AG04450 (cell line): ENCODE measurements at regions not wholly inside any gene's neighbourhood (a gene's known extent, or its start where the extent isn't known, plus 50 kb on each side); places are given as distances from the start of the nearest gene placed in this dataset.
"Not testable (repeated sequence)": the region's sequence is repeated elsewhere in the genome, so short reads cannot be mapped to it uniquely, and the experiment has no call there.

Experiments used
- CTCF ChIA-PET: fragments of 300-600, 350-600 bp; formaldehyde crosslinking; extraction: SDS; loops from one replicate; lab custom pipeline; 2022; ENCODE audit warnings: antibody characterized with exemption, inconsistent platforms; lab: Charles Lee
- POLR2A ChIA-PET: fragments of 350-600 bp; formaldehyde crosslinking; extraction: SDS; loops from one replicate; lab custom pipeline; 2021; ENCODE audit warnings: antibody characterized with exemption, inconsistent platforms; lab: Yijun Ruan, JAX
- DNase-seq: peaks from one replicate; pipeline ENCODE4 v3.0.0-alpha.2; 2011; ENCODE audit warnings: low read depth, low spot score
- H3K27ac ChIP-seq: one replicate; pipeline ENCODE4 v1.5.1; 2012; ENCODE audit warnings: low read depth, low read length, control low read depth
- H3K27me3 ChIP-seq: one replicate; pipeline ENCODE4 v1.6.0; 2012; ENCODE audit warnings: low read length; ENCODE audit not compliant: control insufficient read depth, insufficient read depth
- H3K4me3 ChIP-seq: 2 replicates; pipeline ENCODE4 v1.5.1; 2011; ENCODE audit warnings: mild to moderate bottlenecking, low read depth, low read length, control low read depth
- H3K9me3 ChIP-seq: 2 replicates; pipeline ENCODE4 v1.5.1; 2012; ENCODE audit warnings: low read length; ENCODE audit not compliant: control insufficient read depth, insufficient read depth
- CTCF ChIP-seq: IDR thresholded peaks from 2 replicates; pipeline ENCODE4 v1.5.1; 2011; ENCODE audit warnings: low read depth, low read length, control low read depth, inconsistent platforms

- no peak for TF ChIP-seq CTCF
- Histone ChIP-seq H3K27me3 (no peaks in the 10 kb centered on the region), H3K27ac (no peak overlapping the region), H3K4me3 (no peak overlapping the region), H3K9me3 (no peaks in the 10 kb centered on the region)
- CTCF ChIA-PET = no interaction called here
- no peak for DNase-seq
- POLR2A ChIA-PET = no interaction called here
These were observed 550.3 kb downstream of the SMARCA1 start for GRCh38 chrX:128973033-128973432.

- CTCF ChIA-PET = no interaction called here
- no peaks in the 10 kb centered on the region for H3K9me3 ChIP-seq
- POLR2A ChIA-PET = no interaction called here
- TF ChIP-seq CTCF = no peak
- H3K4me3 ChIP-seq = no peak overlapping the region
- no peak overlapping the region for H3K27ac ChIP-seq
- no peaks in the 10 kb centered on the region for H3K27me3 ChIP-seq
- no peak for DNase-seq
These were observed 562.0 kb downstream of the SMARCA1 start for GRCh38 chrX:128961290-128961689.

- DNase-seq, H3K27ac ChIP-seq, H3K4me3 ChIP-seq, H3K9me3 ChIP-seq, H3K27me3 ChIP-seq, POLR2A ChIA-PET, CTCF ChIA-PET: not testable (repeated sequence)
These were observed 568.6 kb downstream of the SMARCA1 start for GRCh38 chrX:128954697-128955096.

GRCh38 chrX:128931071-128931470, 592.2 kb downstream of the SMARCA1 start:
- Histone ChIP-seq H3K9me3 (no peaks in the 10 kb centered on the region), H3K4me3 (no peak overlapping the region), H3K27ac (no peak overlapping the region), H3K27me3 (no peaks in the 10 kb centered on the region)
- DNase-seq = no peak
- ChIA-PET CTCF (no interaction called here), POLR2A (no interaction called here)
- no peak for TF ChIP-seq CTCF

- ChIA-PET POLR2A (no interaction called here), CTCF (no interaction called here)
- no peak for DNase-seq
- no peak overlapping the region for H3K27ac ChIP-seq
- H3K9me3 ChIP-seq = no peaks in the 10 kb centered on the region
- no peaks in the 10 kb centered on the region for H3K27me3 ChIP-seq
- TF ChIP-seq CTCF = no peak
- no peak overlapping the region for H3K4me3 ChIP-seq
These were observed 593.8 kb downstream of the SMARCA1 start for GRCh38 chrX:128929271-128930057.
